Astrocyte of the spinal cord (primary cell): ENCODE measurements at regions not wholly inside any gene's neighbourhood (a gene's known extent, or its start where the extent isn't known, plus 50 kb on each side); places are given as distances from the start of the nearest gene placed in this dataset.
"Not testable (repeated sequence)": the region's sequence is repeated elsewhere in the genome, so short reads cannot be mapped to it uniquely, and the experiment has no call there.

Experiments
- DNase-seq: peaks from one replicate; pipeline ENCODE4 v3.0.0; 2011; ENCODE audit warnings: low read depth, low spot score
- H3K4me3 ChIP-seq: 2 replicates; pipeline ENCODE4 v1.5.1; 2011; ENCODE audit warnings: low read depth, mild to moderate bottlenecking, low read length, moderate library complexity
- in situ Hi-C: cut with HindIII; loops from 2 replicates; pipeline ENCODE4 v1.10.0; 2017; ENCODE audit warnings: low sequenced_read_pairs
- TF ChIP-seq, protein P1 (sequence below): IDR thresholded peaks from 2 replicates; pipeline ENCODE4 v1.5.1; 2012; ENCODE audit warnings: low read depth, mild to moderate bottlenecking, low read length, inconsistent platforms

GRCh38 chr5:12611132-12611531 is 706.9 kb upstream of the CTNND2 start:
- in situ Hi-C loops: no loop called here
- no peak overlapping the region for H3K4me3 ChIP-seq
- DNase-seq: no peak
- TF ChIP-seq, protein P1, sequence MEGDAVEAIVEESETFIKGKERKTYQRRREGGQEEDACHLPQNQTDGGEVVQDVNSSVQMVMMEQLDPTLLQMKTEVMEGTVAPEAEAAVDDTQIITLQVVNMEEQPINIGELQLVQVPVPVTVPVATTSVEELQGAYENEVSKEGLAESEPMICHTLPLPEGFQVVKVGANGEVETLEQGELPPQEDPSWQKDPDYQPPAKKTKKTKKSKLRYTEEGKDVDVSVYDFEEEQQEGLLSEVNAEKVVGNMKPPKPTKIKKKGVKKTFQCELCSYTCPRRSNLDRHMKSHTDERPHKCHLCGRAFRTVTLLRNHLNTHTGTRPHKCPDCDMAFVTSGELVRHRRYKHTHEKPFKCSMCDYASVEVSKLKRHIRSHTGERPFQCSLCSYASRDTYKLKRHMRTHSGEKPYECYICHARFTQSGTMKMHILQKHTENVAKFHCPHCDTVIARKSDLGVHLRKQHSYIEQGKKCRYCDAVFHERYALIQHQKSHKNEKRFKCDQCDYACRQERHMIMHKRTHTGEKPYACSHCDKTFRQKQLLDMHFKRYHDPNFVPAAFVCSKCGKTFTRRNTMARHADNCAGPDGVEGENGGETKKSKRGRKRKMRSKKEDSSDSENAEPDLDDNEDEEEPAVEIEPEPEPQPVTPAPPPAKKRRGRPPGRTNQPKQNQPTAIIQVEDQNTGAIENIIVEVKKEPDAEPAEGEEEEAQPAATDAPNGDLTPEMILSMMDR: no peak

DNA sequence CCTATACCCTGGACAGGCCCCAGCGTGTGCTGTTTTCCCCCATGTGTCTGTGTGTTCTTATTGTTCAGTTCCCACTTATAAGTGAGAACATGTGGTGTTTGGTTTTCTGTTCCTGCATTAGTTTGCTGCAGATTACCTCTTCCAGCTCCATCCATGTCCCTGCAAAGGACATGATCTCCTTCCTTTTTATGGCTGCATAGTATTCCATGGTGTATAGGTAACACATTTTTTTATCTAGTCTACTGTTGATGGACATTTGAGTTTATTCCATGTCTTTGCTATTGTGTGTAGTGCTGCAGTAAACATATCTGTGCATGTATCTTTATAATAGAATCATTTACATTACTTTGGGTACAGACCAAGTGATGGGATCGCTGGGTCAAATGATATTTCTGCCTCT is 703.6 kb upstream of the CTNND2 start:
- DNase-seq, in situ Hi-C loops, H3K4me3 ChIP-seq: not testable (repeated sequence)

DNA sequence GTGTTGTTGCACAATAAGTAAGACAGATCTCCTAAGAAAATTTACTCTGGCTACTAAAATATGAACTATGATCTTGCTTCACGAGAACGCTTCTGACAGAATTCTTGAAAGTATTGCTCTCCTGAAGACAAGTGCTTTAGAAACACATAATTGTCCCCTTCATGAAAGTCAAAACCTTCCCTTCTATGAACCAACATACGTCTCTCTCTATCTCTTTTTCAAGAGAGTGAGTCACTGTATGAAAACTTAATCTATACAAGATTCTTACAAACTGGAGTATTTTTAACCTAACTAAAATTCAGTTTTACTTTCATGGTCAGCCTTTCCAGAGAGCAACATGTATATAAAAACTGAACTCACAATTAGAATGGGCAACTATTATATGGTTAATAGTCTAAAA is 688.0 kb upstream of the CTNND2 start:
- H3K4me3 ChIP-seq: no peak overlapping the region
- in situ Hi-C loops: no loop called here
- TF ChIP-seq, protein P1: no peak
- DNase-seq: no peak

DNA sequence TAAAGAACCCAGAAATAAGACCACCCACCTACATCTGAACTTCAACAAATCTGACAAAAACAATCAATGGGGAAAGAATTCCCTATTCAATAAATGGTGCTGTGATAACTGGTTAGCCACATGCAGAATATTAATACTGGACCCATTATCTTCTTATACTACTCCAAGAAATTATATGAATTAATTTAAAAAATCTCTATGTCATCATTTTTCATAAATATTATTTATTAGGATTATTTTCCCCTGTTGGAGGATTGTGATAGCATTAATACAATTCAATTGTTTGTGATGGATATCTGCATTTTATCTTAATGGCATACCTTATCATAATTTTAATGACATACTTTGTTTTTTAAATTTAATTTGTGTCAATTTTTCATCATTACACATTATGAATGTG is 682.2 kb upstream of the CTNND2 start:
- in situ Hi-C loops: no loop called here
- no peak overlapping the region for H3K4me3 ChIP-seq
- TF ChIP-seq, protein P1: no peak
- DNase-seq: no peak

DNA sequence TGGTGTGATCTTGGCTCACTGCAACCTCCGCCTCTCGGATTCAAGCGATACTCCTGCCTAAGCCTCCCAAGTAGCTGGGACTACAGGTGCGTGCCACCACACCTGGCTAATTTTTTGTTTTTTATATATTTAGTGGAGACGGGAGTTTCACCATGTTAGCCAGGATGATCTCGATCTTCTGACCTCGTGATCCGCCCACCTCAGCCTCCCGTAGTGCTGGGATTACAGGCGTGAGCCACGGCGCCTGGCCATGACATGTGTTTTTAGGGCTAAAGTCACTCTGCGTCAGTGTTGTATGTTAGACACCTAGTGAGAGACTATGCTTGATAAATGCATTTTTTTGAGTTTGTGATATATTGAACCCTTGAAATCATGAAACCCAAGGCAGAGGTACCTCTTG is 674.6 kb upstream of the CTNND2 start:
- DNase-seq, H3K4me3 ChIP-seq, in situ Hi-C loops: not testable (repeated sequence)

DNA sequence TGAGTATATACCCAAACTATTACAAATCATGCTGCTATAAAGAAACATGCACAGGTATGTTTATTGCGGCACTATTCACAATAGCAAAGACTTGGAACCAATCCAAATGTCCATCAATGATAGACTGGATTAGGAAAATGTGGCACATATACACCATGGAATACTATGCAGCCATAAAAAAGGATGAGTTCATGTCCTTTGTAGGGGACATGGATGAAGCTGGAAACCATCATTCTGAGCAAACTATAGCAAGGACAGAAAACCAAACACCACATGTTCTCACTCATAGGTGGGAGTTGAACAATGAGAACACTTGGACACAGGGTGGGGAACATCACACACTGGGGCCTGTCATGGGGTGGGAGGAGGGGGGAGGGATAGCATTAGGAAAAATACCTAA is 672.7 kb upstream of the CTNND2 start:
- DNase-seq, H3K4me3 ChIP-seq, in situ Hi-C loops: not testable (repeated sequence)

GRCh38 chr5:12574298-12575093 is 670.2 kb upstream of the CTNND2 start:
- DNase-seq, H3K4me3 ChIP-seq, in situ Hi-C loops: not testable (repeated sequence)

GRCh38 chr5:12573916-12574297 is 669.7 kb upstream of the CTNND2 start:
- H3K4me3 ChIP-seq, DNase-seq, in situ Hi-C loops: not testable (repeated sequence)

- in situ Hi-C loops: no loop called here
- TF ChIP-seq, protein P1: no peak
Observed at GRCh38 chr5:12570688-12571087, 666.4 kb upstream of the CTNND2 start.

More at GRCh38 chr5:12570688-12571087, 666.4 kb upstream of the CTNND2 start:
- no peak for DNase-seq
- no peak overlapping the region for H3K4me3 ChIP-seq
